Cardiac muscle cell (in vitro differentiated cells and primary cell): ENCODE measurements at regions not wholly inside any gene's neighbourhood (a gene's known extent, or its start where the extent isn't known, plus 50 kb on each side); places are given as distances from the start of the nearest gene placed in this dataset.
"Not testable (repeated sequence)": the region's sequence is repeated elsewhere in the genome, so short reads cannot be mapped to it uniquely, and the experiment has no call there.

Experiments
- DNase-seq, 2 donors: peaks; one replicate each; pipeline versions ENCODE4 v3.0.0 to v3.0.0-alpha.2; 2010 to 2017; ENCODE audit warnings: low read depth in 1 of 2, low spot score in 1 of 2
- H3K27ac ChIP-seq: fragments of 200-600 bp; sonication (generic); 2 replicates; pipeline ENCODE4 v1.5.1; 2016
- H3K27me3 ChIP-seq: fragments of 200-600 bp; sonication (generic); 2 replicates; pipeline ENCODE4 v1.6.0; 2016; ENCODE audit warnings: control low read depth
- H3K36me3 ChIP-seq: fragments of 200-600 bp; sonication (generic); 2 replicates; pipeline ENCODE4 v1.5.1; 2016; ENCODE audit warnings: control low read depth
- H3K4me1 ChIP-seq: fragments of 200-600 bp; sonication (generic); 2 replicates; pipeline ENCODE4 v1.8.1; 2017; ENCODE audit warnings: low read depth, mild to moderate bottlenecking, mixed run types
- H3K4me3 ChIP-seq: fragments of 200-600 bp; sonication (generic); 2 replicates; pipeline ENCODE4 v1.5.1; 2016; ENCODE audit warnings: mild to moderate bottlenecking
- H3K9me3 ChIP-seq: fragments of 200-600 bp; sonication (generic); 2 replicates; pipeline ENCODE4 v1.5.1; 2017; ENCODE audit warnings: low read depth, mild to moderate bottlenecking, control low read depth
- TF ChIP-seq, protein P1 (sequence below): IDR thresholded peaks from 2 replicates; pipeline ENCODE4 v1.5.1; 2012; ENCODE audit warnings: low read depth, mild to moderate bottlenecking, low read length

DNA sequence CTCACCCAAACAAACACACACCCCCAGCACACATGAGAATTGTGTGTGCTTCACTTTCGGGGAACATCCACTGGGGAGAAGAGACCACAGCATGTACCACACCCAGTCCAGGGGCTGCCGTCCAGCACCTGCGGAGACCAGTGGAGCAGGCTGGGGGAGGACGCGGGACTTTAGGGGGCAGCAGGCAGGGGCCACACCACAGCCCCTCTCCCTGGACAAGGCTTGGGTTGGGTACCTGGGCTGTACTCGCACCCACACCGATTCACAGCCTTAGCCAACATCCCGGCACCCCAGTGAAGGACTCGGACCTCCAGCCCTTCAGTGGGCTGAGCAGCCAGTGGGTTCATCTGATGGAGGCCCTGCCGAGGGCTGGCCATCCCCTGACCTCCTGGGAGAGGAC is 63.3 kb downstream of the RBFOX3 start:
- TF ChIP-seq, protein P1, sequence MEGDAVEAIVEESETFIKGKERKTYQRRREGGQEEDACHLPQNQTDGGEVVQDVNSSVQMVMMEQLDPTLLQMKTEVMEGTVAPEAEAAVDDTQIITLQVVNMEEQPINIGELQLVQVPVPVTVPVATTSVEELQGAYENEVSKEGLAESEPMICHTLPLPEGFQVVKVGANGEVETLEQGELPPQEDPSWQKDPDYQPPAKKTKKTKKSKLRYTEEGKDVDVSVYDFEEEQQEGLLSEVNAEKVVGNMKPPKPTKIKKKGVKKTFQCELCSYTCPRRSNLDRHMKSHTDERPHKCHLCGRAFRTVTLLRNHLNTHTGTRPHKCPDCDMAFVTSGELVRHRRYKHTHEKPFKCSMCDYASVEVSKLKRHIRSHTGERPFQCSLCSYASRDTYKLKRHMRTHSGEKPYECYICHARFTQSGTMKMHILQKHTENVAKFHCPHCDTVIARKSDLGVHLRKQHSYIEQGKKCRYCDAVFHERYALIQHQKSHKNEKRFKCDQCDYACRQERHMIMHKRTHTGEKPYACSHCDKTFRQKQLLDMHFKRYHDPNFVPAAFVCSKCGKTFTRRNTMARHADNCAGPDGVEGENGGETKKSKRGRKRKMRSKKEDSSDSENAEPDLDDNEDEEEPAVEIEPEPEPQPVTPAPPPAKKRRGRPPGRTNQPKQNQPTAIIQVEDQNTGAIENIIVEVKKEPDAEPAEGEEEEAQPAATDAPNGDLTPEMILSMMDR = no peak
- H3K36me3 ChIP-seq = no peaks in the 10 kb centered on the region
- H3K4me1 ChIP-seq = no peaks in the 10 kb centered on the region
- no peak for DNase-seq
- no peak overlapping the region for H3K27ac ChIP-seq
- H3K9me3 ChIP-seq = no peaks in the 10 kb centered on the region
- no peaks in the 10 kb centered on the region for H3K27me3 ChIP-seq
- H3K4me3 ChIP-seq = no peak overlapping the region

DNA sequence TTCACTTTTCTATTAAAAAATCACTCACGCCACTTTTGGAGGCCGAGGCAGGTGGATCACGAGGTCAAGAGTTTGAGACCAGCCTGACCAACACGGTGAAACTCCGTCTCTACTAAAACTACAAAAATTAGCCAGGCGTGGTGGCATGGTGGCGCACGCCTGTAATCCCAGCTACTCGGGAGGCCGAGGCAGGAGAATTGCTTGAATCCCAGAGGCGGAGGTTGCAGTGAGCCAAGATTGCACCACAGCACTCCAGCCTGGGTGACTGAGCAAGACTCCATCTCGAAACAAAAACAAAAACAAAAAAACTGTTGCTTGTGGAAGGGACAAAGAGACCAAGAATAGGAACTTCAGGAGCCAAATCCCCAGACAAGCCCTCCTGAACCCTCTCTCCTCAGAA is 63.7 kb downstream of the RBFOX3 start:
- H3K27ac ChIP-seq, H3K9me3 ChIP-seq, H3K27me3 ChIP-seq, H3K4me1 ChIP-seq, H3K36me3 ChIP-seq, H3K4me3 ChIP-seq, DNase-seq: not testable (repeated sequence)

DNA sequence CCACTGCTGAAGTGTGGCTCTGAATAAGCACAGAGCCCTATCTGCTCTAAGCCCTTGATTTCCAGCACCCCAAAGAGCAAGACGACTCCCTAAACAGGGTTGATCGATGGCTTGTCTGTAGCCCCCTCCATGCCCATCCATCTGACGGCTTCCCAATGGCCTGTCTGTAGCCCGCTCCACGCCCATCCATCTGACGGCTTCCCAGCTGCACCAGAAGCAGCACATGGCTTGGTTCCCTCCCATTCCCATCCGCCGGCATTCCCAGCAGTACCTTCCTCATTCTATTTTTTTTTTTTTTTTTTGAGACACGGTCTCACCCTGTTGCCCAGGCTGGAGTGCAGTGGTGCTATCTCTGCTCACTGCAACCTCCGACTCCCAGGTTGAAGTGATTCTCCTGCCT is 64.5 kb downstream of the RBFOX3 start:
- Histone ChIP-seq H3K9me3 (no peaks in the 10 kb centered on the region), H3K27me3 (no peaks in the 10 kb centered on the region), H3K27ac (no peak overlapping the region), H3K36me3 (no peaks in the 10 kb centered on the region), H3K4me3 (no peak overlapping the region), H3K4me1 (no peaks in the 10 kb centered on the region)
- DNase-seq = no peak
- TF ChIP-seq, protein P1 = no peak

DNA sequence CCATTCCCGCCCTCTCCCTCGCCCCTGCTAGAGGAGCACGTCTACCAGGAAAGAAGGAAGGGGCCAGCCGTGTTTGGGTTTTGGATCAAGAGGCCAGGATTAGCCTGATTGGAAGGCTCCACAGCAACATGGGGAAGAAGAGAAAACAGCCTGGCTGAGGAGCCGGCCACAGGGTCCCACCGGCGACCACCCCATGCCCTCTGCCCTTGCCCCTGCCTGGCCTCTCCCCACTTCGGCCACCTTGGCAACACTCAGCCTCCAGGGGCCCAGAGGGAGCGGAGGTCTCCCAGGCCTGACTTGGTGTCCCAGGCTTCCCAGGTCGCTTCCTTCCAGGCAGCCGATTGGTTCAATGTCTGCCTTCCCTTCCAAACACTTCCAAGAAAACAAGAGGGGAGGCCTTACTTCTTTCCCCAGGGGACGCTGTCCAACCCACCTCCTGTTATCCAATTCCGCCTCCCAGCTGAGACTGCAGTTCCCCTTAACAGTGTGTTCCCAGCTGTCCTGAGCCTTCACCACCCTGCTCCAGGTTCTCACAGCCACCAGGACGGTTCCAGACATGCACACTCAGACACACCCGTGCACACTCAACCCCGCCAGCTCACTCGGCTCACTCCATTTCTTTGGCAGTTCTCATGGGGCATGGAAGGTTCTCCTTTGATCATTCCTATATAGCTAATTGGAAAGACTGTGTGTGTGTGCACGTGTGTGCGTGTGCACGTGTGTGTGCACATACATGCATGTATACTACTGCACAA is 65.4 kb downstream of the RBFOX3 start:
- TF ChIP-seq, protein P1 = no peak
- H3K27ac ChIP-seq = no peak overlapping the region
- no peak overlapping the region for H3K4me3 ChIP-seq
- no peaks in the 10 kb centered on the region for H3K4me1 ChIP-seq
- no peaks in the 10 kb centered on the region for H3K9me3 ChIP-seq
- DNase-seq = no peak
- no peaks in the 10 kb centered on the region for H3K36me3 ChIP-seq
- no peaks in the 10 kb centered on the region for H3K27me3 ChIP-seq

GRCh38 chr17:79544142-79544914 is 66.5 kb downstream of the RBFOX3 start:
- Histone ChIP-seq H3K4me3 (no peak overlapping the region), H3K27ac (no peak overlapping the region)
- TF ChIP-seq, protein P1 = no peak

DNA sequence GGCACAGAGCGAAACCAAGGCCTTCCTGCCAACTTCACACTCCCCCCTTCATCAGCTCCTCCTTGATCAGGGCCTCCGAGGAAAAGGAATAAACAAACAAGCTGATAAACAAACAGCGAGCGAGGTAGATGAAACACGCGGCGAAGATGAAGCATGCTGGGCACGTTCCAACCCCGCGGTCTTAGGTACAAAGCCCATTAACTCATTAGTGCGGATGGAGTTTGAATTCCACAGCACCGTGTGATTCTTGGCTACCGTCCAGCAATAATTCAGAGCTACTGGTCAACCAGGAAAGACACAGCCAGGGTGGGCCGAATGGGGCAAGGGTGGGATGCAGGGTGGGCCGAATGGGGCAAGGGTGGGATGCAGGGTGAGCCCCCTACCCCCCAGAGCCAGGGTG is 67.3 kb downstream of the RBFOX3 start:
- TF ChIP-seq, protein P1 = no peak
- DNase-seq = no peak
- Histone ChIP-seq H3K9me3 (no peaks in the 10 kb centered on the region), H3K4me1 (no peaks in the 10 kb centered on the region), H3K4me3 (no peak overlapping the region), H3K27ac (no peak overlapping the region), H3K36me3 (no peaks in the 10 kb centered on the region), H3K27me3 (no peaks in the 10 kb centered on the region)

More at GRCh38 chr17:79544142-79544914, 66.5 kb downstream of the RBFOX3 start:
- no peaks in the 10 kb centered on the region for H3K27me3 ChIP-seq
- no peaks in the 10 kb centered on the region for H3K36me3 ChIP-seq
- no peaks in the 10 kb centered on the region for H3K9me3 ChIP-seq
- no peaks in the 10 kb centered on the region for H3K4me1 ChIP-seq
- no peak for DNase-seq
